OCI-LY1 (cell line): ENCODE measurements at regions not wholly inside any gene's neighbourhood (a gene's known extent, or its start where the extent isn't known, plus 50 kb on each side); places are given as distances from the start of the nearest gene placed in this dataset.

Source experiments
- H2AFZ ChIP-seq: fragments of 200-600 bp; sonication (generic), shearing (Covaris generic); 2 replicates; pipeline ENCODE4 v1.6.0; 2014; ENCODE audit warnings: antibody characterized with exemption, mild to moderate bottlenecking, low read length
- H3F3A ChIP-seq: fragments of 200-600 bp; sonication (generic), shearing (Covaris generic); 2 replicates; pipeline ENCODE4 v1.6.0; 2014; ENCODE audit warnings: mild to moderate bottlenecking, antibody characterized with exemption, low read length, moderate library complexity; ENCODE audit not compliant: insufficient read depth
- H3K27ac ChIP-seq: fragments of 200-600 bp; sonication (generic); 2 replicates; pipeline ENCODE4 v1.5.1; 2014; ENCODE audit warnings: low read length, mixed run types, mild to moderate bottlenecking, low read depth; ENCODE audit not compliant: poor library complexity, severe bottlenecking
- H3K27me3 ChIP-seq: fragments of 200-600 bp; sonication (generic); 2 replicates; pipeline ENCODE4 v1.6.0; 2014; ENCODE audit warnings: antibody characterized with exemption, mild to moderate bottlenecking, low read length, moderate library complexity; ENCODE audit not compliant: insufficient read depth
- H3K36me3 ChIP-seq: fragments of 200-600 bp; sonication (generic); 2 replicates; pipeline ENCODE4 v1.6.1; 2014; ENCODE audit warnings: mild to moderate bottlenecking, antibody characterized with exemption, low read length, moderate library complexity, mixed read lengths; ENCODE audit not compliant: insufficient read depth
- H3K4me1 ChIP-seq: fragments of 200-600 bp; sonication (generic); 2 replicates; pipeline ENCODE4 v1.5.1; 2014; ENCODE audit warnings: mild to moderate bottlenecking, low read length, moderate library complexity; ENCODE audit not compliant: insufficient read depth, severe bottlenecking
- H3K4me2 ChIP-seq: fragments of 200-600 bp; sonication (generic), shearing (Covaris generic); 2 replicates; pipeline ENCODE4 v1.6.1; 2014; ENCODE audit warnings: low read length
- H3K4me3 ChIP-seq: fragments of 200-600 bp; sonication (generic); 2 replicates; pipeline ENCODE4 v1.5.1; 2014; ENCODE audit warnings: low read length, low read depth, mild to moderate bottlenecking, mixed read lengths; ENCODE audit not compliant: poor library complexity, severe bottlenecking
- H3K79me2 ChIP-seq: fragments of 200-600 bp; shearing (Covaris generic); 2 replicates; pipeline ENCODE4 v1.6.1; 2016; ENCODE audit warnings: mixed run types, low read length, mixed read lengths; ENCODE audit not compliant: insufficient read depth
- H3K9ac ChIP-seq: fragments of 200-600 bp; sonication (generic), shearing (Covaris generic); 2 replicates; pipeline ENCODE4 v1.6.1; 2014; ENCODE audit warnings: mild to moderate bottlenecking, low read length, mixed read lengths
- H3K9me2 ChIP-seq: fragments of 200-600 bp; sonication (generic), shearing (Covaris generic); 2 replicates; pipeline ENCODE4 v1.6.1; 2014; ENCODE audit warnings: low read depth, mild to moderate bottlenecking, low read length, mixed read lengths
- H3K9me3 ChIP-seq: fragments of 200-600 bp; shearing (Covaris generic); 2 replicates; pipeline ENCODE4 v1.6.1; 2014; ENCODE audit warnings: low read length, mixed read lengths
- H4K20me1 ChIP-seq: fragments of 200-600 bp; sonication (generic), shearing (Covaris generic); 2 replicates; pipeline ENCODE4 v1.6.0; 2016; ENCODE audit warnings: mild to moderate bottlenecking, low read length; ENCODE audit not compliant: insufficient read depth
- EZH2 ChIP-seq: fragments of 200-600 bp; sonication (generic), shearing (Covaris generic); IDR thresholded peaks from 2 replicates; pipeline ENCODE4 v1.8.0; 2017; ENCODE audit warnings: borderline replicate concordance, mixed run types, mild to moderate bottlenecking, antibody characterized with exemption, low read length, moderate library complexity, mixed read lengths
- TF ChIP-seq, protein P1 (sequence below): fragments of 200-600 bp; sonication (generic), shearing (Covaris generic); IDR thresholded peaks from 2 replicates; pipeline ENCODE4 v1.5.1; 2017; ENCODE audit warnings: mild to moderate bottlenecking, antibody characterized with exemption, low read length, moderate library complexity, mixed read lengths

DNA sequence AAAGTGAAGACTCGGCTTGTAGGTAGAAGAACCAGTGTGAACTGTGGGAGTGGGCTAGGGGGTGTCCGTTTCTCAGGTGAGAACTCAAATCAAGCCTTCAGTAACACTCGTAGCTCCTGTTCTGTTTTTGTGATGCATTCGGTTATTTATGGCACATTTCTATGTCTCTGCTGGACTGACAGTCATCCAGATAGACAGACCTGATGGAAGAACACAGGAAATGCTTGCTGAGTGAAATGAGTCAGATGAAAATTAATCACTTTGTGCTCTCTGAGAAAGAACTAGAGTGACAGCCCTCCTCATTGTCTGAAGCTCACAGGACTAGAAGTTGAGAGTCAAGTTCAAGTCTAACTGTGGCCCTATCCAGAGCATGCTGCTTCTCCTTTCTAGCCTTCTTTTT is 360.1 kb upstream of the PLXNA2 start:
- H3K4me1 ChIP-seq = no peaks in the 10 kb centered on the region
- no peaks in the 10 kb centered on the region for H3K9me3 ChIP-seq
- no peak for TF ChIP-seq EZH2
- TF ChIP-seq, protein P1, sequence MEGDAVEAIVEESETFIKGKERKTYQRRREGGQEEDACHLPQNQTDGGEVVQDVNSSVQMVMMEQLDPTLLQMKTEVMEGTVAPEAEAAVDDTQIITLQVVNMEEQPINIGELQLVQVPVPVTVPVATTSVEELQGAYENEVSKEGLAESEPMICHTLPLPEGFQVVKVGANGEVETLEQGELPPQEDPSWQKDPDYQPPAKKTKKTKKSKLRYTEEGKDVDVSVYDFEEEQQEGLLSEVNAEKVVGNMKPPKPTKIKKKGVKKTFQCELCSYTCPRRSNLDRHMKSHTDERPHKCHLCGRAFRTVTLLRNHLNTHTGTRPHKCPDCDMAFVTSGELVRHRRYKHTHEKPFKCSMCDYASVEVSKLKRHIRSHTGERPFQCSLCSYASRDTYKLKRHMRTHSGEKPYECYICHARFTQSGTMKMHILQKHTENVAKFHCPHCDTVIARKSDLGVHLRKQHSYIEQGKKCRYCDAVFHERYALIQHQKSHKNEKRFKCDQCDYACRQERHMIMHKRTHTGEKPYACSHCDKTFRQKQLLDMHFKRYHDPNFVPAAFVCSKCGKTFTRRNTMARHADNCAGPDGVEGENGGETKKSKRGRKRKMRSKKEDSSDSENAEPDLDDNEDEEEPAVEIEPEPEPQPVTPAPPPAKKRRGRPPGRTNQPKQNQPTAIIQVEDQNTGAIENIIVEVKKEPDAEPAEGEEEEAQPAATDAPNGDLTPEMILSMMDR = no peak
- no peaks in the 10 kb centered on the region for H4K20me1 ChIP-seq
- H3K9me2 ChIP-seq = no peaks in the 10 kb centered on the region
- no peaks in the 10 kb centered on the region for H3K36me3 ChIP-seq
- H3K4me3 ChIP-seq = no peak overlapping the region
- H3F3A ChIP-seq = no peaks in the 10 kb centered on the region
- no peaks in the 10 kb centered on the region for H3K79me2 ChIP-seq
- H3K9ac ChIP-seq = no peak overlapping the region
- H2AFZ ChIP-seq = no peak overlapping the region
- no peaks in the 10 kb centered on the region for H3K27me3 ChIP-seq
- no peak overlapping the region for H3K27ac ChIP-seq
- H3K4me2 ChIP-seq = no peak overlapping the region

DNA sequence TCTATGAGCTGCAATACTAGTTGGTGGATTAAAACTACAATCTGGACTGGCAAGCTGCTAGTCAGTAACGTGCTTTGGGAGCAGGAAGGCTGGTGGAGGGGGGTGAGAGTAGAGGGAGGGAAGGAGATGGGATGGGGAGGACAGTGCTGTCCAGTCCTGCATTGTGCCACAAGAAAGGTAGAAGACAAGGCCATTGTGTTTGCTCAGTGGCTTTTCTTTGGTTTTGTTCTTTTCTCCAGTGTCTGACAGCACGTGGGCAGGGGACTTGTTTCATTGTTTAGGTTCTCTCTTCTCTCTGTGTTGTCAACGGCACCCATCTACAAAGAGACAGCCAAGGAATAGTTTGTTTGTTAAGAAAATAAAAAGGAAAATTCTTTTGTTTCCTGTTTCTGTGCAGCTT is 362.8 kb upstream of the PLXNA2 start:
- Histone ChIP-seq H3K27ac (no peak overlapping the region), H4K20me1 (no peaks in the 10 kb centered on the region), H3K4me3 (no peak overlapping the region), H3K9me2 (no peaks in the 10 kb centered on the region), H3F3A (no peaks in the 10 kb centered on the region), H3K4me2 (no peak overlapping the region), H3K9me3 (no peaks in the 10 kb centered on the region), H2AFZ (no peak overlapping the region), H3K36me3 (no peaks in the 10 kb centered on the region), H3K9ac (no peak overlapping the region), H3K27me3 (no peaks in the 10 kb centered on the region), H3K4me1 (no peaks in the 10 kb centered on the region), H3K79me2 (no peaks in the 10 kb centered on the region)
- TF ChIP-seq, protein P1 = no peak

DNA sequence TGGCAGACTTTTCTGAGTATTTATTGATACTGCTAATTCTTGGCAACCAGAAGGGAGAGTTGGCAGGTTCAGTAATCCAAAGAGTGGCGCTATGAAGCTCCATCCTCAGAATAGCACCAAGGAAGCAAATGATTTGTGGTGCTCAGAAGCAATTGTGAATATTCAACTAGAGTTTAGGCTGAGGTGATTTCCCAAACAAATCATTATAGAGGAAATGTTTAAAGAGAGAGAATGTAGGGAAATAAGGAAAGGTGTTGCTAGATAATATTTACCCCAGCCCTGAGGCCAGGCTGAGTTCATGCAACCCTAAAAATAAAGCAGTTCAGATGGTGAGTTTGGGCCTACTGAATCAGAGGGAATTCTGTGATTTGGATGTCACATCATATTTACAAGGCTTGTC is 363.4 kb upstream of the PLXNA2 start:
- no peaks in the 10 kb centered on the region for H3K27me3 ChIP-seq
- no peak overlapping the region for H2AFZ ChIP-seq
- no peaks in the 10 kb centered on the region for H3K4me1 ChIP-seq
- H3K9me2 ChIP-seq = no peaks in the 10 kb centered on the region
- H3K4me3 ChIP-seq = no peak overlapping the region
- no peaks in the 10 kb centered on the region for H3F3A ChIP-seq
- no peaks in the 10 kb centered on the region for H3K79me2 ChIP-seq
- TF ChIP-seq EZH2 = no peak
- TF ChIP-seq, protein P1 = no peak
- no peaks in the 10 kb centered on the region for H3K36me3 ChIP-seq
- H3K4me2 ChIP-seq = no peak overlapping the region
- H4K20me1 ChIP-seq = no peaks in the 10 kb centered on the region
- no peak overlapping the region for H3K9ac ChIP-seq
- H3K9me3 ChIP-seq = no peaks in the 10 kb centered on the region
- H3K27ac ChIP-seq = no peak overlapping the region
